ENCODE measurements at regions not wholly inside any gene's neighbourhood (a gene's known extent, or its start where the extent isn't known, plus 50 kb on each side); places are given as distances from the start of the nearest gene placed in this dataset.

- Histone ChIP-seq H3K27me3 (no peaks in the 10 kb centered on the region), H3K4me3 (no peak overlapping the region), H3K4me2 (no peak overlapping the region), H4K20me1 (no peaks in the 10 kb centered on the region), H3K9me3 (replicated peaks in 1 of 11) (no peaks in the 10 kb centered on the region; a peak in 1 of 22 replicates), H3K9ac (no peak overlapping the region), H3K27ac (no peak overlapping the region), H3K36me3 (no peaks in the 10 kb centered on the region), H3K4me1 (peaks cover 0 to 3% (median 1%) of the 10 kb centered on the region in 10 experiments; a peak in 4 of 20 replicates)
- no peak for TF ChIP-seq Cebpa-rat (IDR thresholded peaks at IDR 0.05)
Observed at GRCh38 chr12:67586951-67587350, 61.6 kb upstream of the DYRK2 start.

- no peak for TF ChIP-seq Cebpa-rat (IDR thresholded peaks at IDR 0.05)
- H4K20me1 ChIP-seq = no peaks in the 10 kb centered on the region
- H3K27me3 ChIP-seq = no peaks in the 10 kb centered on the region
- H3K9ac ChIP-seq = no peak overlapping the region
- H3K9me3 ChIP-seq (replicated peaks in 1 of 11) = no peaks in the 10 kb centered on the region; a peak in 1 of 22 replicates
- no peak overlapping the region for H3K27ac ChIP-seq
- no peak overlapping the region for H3K4me2 ChIP-seq
- H3K36me3 ChIP-seq = no peaks in the 10 kb centered on the region
- no peak overlapping the region for H3K4me3 ChIP-seq
- H3K4me1 ChIP-seq = peaks cover 0 to 16% (median 13%) of the 10 kb centered on the region in 10 experiments; a peak in 13 of 20 replicates
Observed at GRCh38 chr12:67589078-67589477, 59.5 kb upstream of the DYRK2 start.

GRCh38 chr12:67590149-67590790 lies 58.3 kb upstream of the DYRK2 start:
- Histone ChIP-seq H3K27me3 (no peaks in the 10 kb centered on the region), H3K9ac (no peak overlapping the region), H3K4me3 (no peak overlapping the region), H3K36me3 (no peaks in the 10 kb centered on the region), H3K27ac (no peak overlapping the region), H3K9me3 (replicated peaks in 1 of 11) (no peaks in the 10 kb centered on the region; a peak in 1 of 22 replicates), H3K4me1 (peaks cover 0 to 16% (median 13%) of the 10 kb centered on the region in 10 experiments; a peak in 13 of 20 replicates), H4K20me1 (no peaks in the 10 kb centered on the region), H3K4me2 (no peak overlapping the region)
- TF ChIP-seq Cebpa-rat (IDR thresholded peaks at IDR 0.05) = no peak

- Histone ChIP-seq H3K27me3 (no peaks in the 10 kb centered on the region), H3K36me3 (no peaks in the 10 kb centered on the region), H3K4me2 (peak overlapping the region in 9 of 11 experiments; percentile 4 to 46 (median 28); a peak in 11 of 22 replicates), H3K9ac (no peak overlapping the region), H3K27ac (peak overlapping the region in 3 of 11 experiments; percentile 6 to 59 (median 16); a peak in 3 of 22 replicates), H3K4me1 (peaks cover 0 to 16% (median 13%) of the 10 kb centered on the region in 10 experiments; a peak in 13 of 20 replicates), H4K20me1 (no peaks in the 10 kb centered on the region), H3K4me3 (no peak overlapping the region), H3K9me3 (replicated peaks in 1 of 11) (peaks cover 3 to 10% (median 4%) of the 10 kb centered on the region in 11 experiments; a peak in 20 of 22 replicates)
- TF ChIP-seq Cebpa-rat (IDR thresholded peaks at IDR 0.05) = no peak
Observed at GRCh38 chr12:67592228-67593011, 56.1 kb upstream of the DYRK2 start.

- peaks cover 9 to 16% (median 10%) of the 10 kb centered on the region in 11 experiments; a peak in 21 of 22 replicates for H3K9me3 ChIP-seq (replicated peaks in 1 of 11)
- no peaks in the 10 kb centered on the region for H3K27me3 ChIP-seq
- TF ChIP-seq Cebpa-rat (IDR thresholded peaks at IDR 0.05) = no peak
- no peak overlapping the region for H3K4me3 ChIP-seq
- H3K9ac ChIP-seq = no peak overlapping the region
- H4K20me1 ChIP-seq = no peaks in the 10 kb centered on the region
- H3K4me1 ChIP-seq = peaks cover 0 to 16% (median 13%) of the 10 kb centered on the region in 10 experiments; a peak in 13 of 20 replicates
- no peaks in the 10 kb centered on the region for H3K36me3 ChIP-seq
- H3K4me2 ChIP-seq = peak overlapping the region in 8 of 11 experiments; percentile 4 to 46 (median 28); a peak in 10 of 22 replicates
- H3K27ac ChIP-seq = peak overlapping the region in 3 of 11 experiments; percentile 6 to 59 (median 16); a peak in 3 of 22 replicates
Observed at GRCh38 chr12:67593041-67593440, 55.5 kb upstream of the DYRK2 start.

- Histone ChIP-seq H4K20me1 (no peaks in the 10 kb centered on the region), H3K4me1 (peaks cover 0 to 16% (median 13%) of the 10 kb centered on the region in 10 experiments; a peak in 13 of 20 replicates), H3K27me3 (no peaks in the 10 kb centered on the region), H3K4me2 (no peak overlapping the region; a peak in 1 of 22 replicates), H3K9ac (no peak overlapping the region), H3K4me3 (no peak overlapping the region), H3K27ac (0 out of 22 replicates have a peak overlapping the region, but pooled peaks of 1 of the 11 experiments have one; percentile 59), H3K9me3 (replicated peaks in 1 of 11) (peaks cover 10 to 22% (median 13%) of the 10 kb centered on the region in 11 experiments; a peak in 21 of 22 replicates), H3K36me3 (no peaks in the 10 kb centered on the region)
- TF ChIP-seq Cebpa-rat (IDR thresholded peaks at IDR 0.05) = no peak
Observed at GRCh38 chr12:67593461-67594330, 54.8 kb upstream of the DYRK2 start.

GRCh38 chr12:67594888-67595287 lies 53.7 kb upstream of the DYRK2 start:
- TF ChIP-seq Cebpa-rat (IDR thresholded peaks at IDR 0.05) = no peak
- Histone ChIP-seq H3K9me3 (replicated peaks in 1 of 11) (peaks cover 10 to 22% (median 13%) of the 10 kb centered on the region in 11 experiments; a peak in 21 of 22 replicates), H3K27ac (no peak overlapping the region), H3K4me2 (no peak overlapping the region), H3K9ac (no peak overlapping the region), H3K27me3 (no peaks in the 10 kb centered on the region), H3K4me1 (peaks cover 0 to 16% (median 13%) of the 10 kb centered on the region in 10 experiments; a peak in 13 of 20 replicates), H4K20me1 (no peaks in the 10 kb centered on the region), H3K4me3 (no peak overlapping the region), H3K36me3 (no peaks in the 10 kb centered on the region)

- Histone ChIP-seq H3K36me3 (no peaks in the 10 kb centered on the region), H3K9ac (no peak overlapping the region), H3K27ac (no peak overlapping the region), H4K20me1 (no peaks in the 10 kb centered on the region), H3K9me3 (replicated peaks in 1 of 11) (peaks cover 10 to 22% (median 13%) of the 10 kb centered on the region in 11 experiments; a peak in 21 of 22 replicates), H3K4me3 (no peak overlapping the region), H3K4me1 (peaks cover 0 to 16% (median 13%) of the 10 kb centered on the region in 10 experiments; a peak in 13 of 20 replicates), H3K27me3 (no peaks in the 10 kb centered on the region), H3K4me2 (no peak overlapping the region)
- no peak for TF ChIP-seq Cebpa-rat (IDR thresholded peaks at IDR 0.05)
Observed at GRCh38 chr12:67595365-67595764, 53.2 kb upstream of the DYRK2 start.
